PC-9 (cell line): ENCODE measurements at regions not wholly inside any gene's neighbourhood (a gene's known extent, or its start where the extent isn't known, plus 50 kb on each side); places are given as distances from the start of the nearest gene placed in this dataset.
"Not testable (repeated sequence)": the region's sequence is repeated elsewhere in the genome, so short reads cannot be mapped to it uniquely, and the experiment has no call there.

Experiments used
- CTCF ChIP-seq: fragments of 200-600 bp; sonication (generic); conservative IDR thresholded peaks from 2 replicates; pipeline ENCODE4 v1.6.1; 2017; ENCODE audit warnings: mixed run types, antibody characterized with exemption, mild to moderate bottlenecking, moderate library complexity
- EZH2 ChIP-seq: fragments of 200-600 bp; sonication (generic); IDR thresholded peaks from 2 replicates; pipeline ENCODE4 v1.8.0; 2017; ENCODE audit warnings: antibody characterized with exemption, low read depth

- TF ChIP-seq CTCF, EZH2: not testable (repeated sequence)
These were observed 102.8 kb downstream of the LAT start for GRCh38 chr16:29087673-29088072.
